ENCODE measurements at regions not wholly inside any gene's neighbourhood (a gene's known extent, or its start where the extent isn't known, plus 50 kb on each side); places are given as distances from the start of the nearest gene placed in this dataset.
A peak's percentile ranks its signal among the peaks of the same experiment; 100 is the strongest.

GRCh38 chr15:47876986-47877385, 159.7 kb downstream of the SEMA6D start:
- no peak overlapping the region for H3K4me3 ChIP-seq (ENCODE audit: low read depth, low read length)
- no peak for TF ChIP-seq CTCF (IDR thresholded peaks at IDR 0.05; ENCODE audit: low read depth, low read length, missing control alignments)
- no peak for DNase-seq (ENCODE audit: low read depth)
- in situ Hi-C loops (cut with HindIII; ENCODE audit: low sequenced_read_pairs): no loop called here

- in situ Hi-C loops (cut with HindIII; ENCODE audit: low sequenced_read_pairs): no loop called here
- no peak for DNase-seq (ENCODE audit: low read depth)
- TF ChIP-seq CTCF (IDR thresholded peaks at IDR 0.05; ENCODE audit: low read depth, low read length, missing control alignments): no peak
Measured at GRCh38 chr15:47877836-47878235, 160.5 kb downstream of the SEMA6D start.

GRCh38 chr15:47885920-47886319, 168.6 kb downstream of the SEMA6D start:
- peak; percentile 83 for DNase-seq (ENCODE audit: low read depth)
- H3K4me3 ChIP-seq (ENCODE audit: low read depth, low read length): no peak overlapping the region
- TF ChIP-seq CTCF (IDR thresholded peaks at IDR 0.05; ENCODE audit: low read depth, low read length, missing control alignments): no peak
- in situ Hi-C loops (cut with HindIII; ENCODE audit: low sequenced_read_pairs): no loop called here

More at GRCh38 chr15:47877836-47878235, 160.5 kb downstream of the SEMA6D start:
- no peak overlapping the region for H3K4me3 ChIP-seq (ENCODE audit: low read depth, low read length)

- no peak for TF ChIP-seq CTCF (IDR thresholded peaks at IDR 0.05; ENCODE audit: low read depth, low read length, missing control alignments)
- H3K4me3 ChIP-seq (ENCODE audit: low read depth, low read length): no peak overlapping the region
- in situ Hi-C loops (cut with HindIII; ENCODE audit: low sequenced_read_pairs): no loop called here
- DNase-seq (ENCODE audit: low read depth): no peak
Measured at GRCh38 chr15:47887241-47887800, 170.0 kb downstream of the SEMA6D start.

- DNase-seq (ENCODE audit: low read depth): no peak
- in situ Hi-C loops (cut with HindIII; ENCODE audit: low sequenced_read_pairs): no loop called here
- TF ChIP-seq CTCF (IDR thresholded peaks at IDR 0.05; ENCODE audit: low read depth, low read length, missing control alignments): no peak
- H3K4me3 ChIP-seq (ENCODE audit: low read depth, low read length): no peak overlapping the region
Measured at GRCh38 chr15:47888385-47889100, 171.2 kb downstream of the SEMA6D start.

GRCh38 chr15:47890397-47891150, 173.3 kb downstream of the SEMA6D start:
- H3K4me3 ChIP-seq (ENCODE audit: low read depth, low read length): no peak overlapping the region
- TF ChIP-seq CTCF (IDR thresholded peaks at IDR 0.05; ENCODE audit: low read depth, low read length, missing control alignments): no peak
- DNase-seq (ENCODE audit: low read depth): no peak
- in situ Hi-C loops (cut with HindIII; ENCODE audit: low sequenced_read_pairs): no loop called here

All from astrocyte of the cerebellum (primary cell).